ENCODE measurements at regions not wholly inside any gene's neighbourhood (a gene's known extent, or its start where the extent isn't known, plus 50 kb on each side); places are given as distances from the start of the nearest gene placed in this dataset.

DNA sequence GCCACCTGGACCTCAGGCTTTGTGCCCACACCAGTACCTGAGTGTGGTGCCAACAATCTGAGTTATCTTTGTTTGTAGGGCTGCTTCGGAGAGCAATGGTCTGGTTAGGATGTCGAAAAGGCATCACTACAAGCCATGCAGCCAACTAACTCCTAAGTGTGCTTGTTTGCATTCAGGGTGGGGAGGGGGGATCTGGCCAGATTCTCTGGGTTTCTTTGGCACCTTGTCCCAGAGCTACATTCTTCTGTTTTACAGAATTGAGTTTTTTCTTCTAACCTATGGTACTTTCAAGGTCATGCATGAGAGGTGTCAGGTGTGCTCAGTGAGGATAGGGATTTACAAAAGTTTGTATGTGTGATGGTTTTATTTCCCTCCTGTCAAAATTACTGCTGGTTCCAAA is 391.4 kb upstream of the RARB start:
- no TSS peak for BruUV-seq (replicated peaks)

DNA sequence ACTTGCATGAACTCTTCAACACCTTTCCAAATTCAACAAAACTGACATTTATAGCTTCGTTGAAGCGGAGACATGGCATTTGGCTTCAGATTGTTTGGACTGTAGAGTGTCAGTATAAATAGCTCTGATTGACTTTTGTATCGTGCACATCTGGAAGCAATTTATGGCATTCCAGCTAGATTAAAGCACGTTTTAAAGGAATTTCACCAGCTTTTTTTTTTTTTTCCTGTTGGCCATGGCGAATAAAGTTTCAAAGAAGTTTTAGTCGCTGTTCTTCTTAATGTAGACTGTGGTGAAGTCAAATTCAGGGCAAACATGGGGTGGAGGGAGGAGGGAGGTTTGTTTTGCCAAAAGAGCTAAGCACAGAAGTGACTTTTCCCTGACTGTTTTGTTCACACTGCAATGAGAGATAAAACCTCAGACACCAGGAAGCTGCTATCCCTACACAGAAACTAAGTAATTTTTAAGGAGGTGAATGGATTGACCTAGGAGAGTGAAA is 391.0 kb upstream of the RARB start:
- Histone ChIP-seq H2AFZ (ENCODE audit: low read depth, low read length) (no peak overlapping the region), H3K4me3 (no peak overlapping the region), H3K27me3 (ENCODE audit: control insufficient read depth in 2 of 2, insufficient read depth in 2 of 2, low read length in 2 of 2) (no peaks in the 10 kb centered on the region), H3K9me3 (replicated peaks; ENCODE audit: control insufficient read depth, insufficient read depth, low read depth, low read length) (peaks cover 4% of the 10 kb centered on the region; the same call in 1 of the 2 replicates), H3K4me1 (replicated peaks in 1 of 2; ENCODE audit: control insufficient read depth in 2 of 2, insufficient read depth in 2 of 2, low read length in 2 of 2) (no peaks in the 10 kb centered on the region), H3K9ac (ENCODE audit: insufficient read depth in 1 of 2, low read depth in 2 of 2, low read length in 2 of 2) (no peak overlapping the region), H3K4me2 (ENCODE audit: insufficient read depth, low read length) (no peak overlapping the region), H3K79me2 (ENCODE audit: control insufficient read depth, insufficient read depth, low read length) (no peaks in the 10 kb centered on the region), H4K20me1 (replicated peaks; ENCODE audit: control insufficient read depth, insufficient read depth, low read length) (no peaks in the 10 kb centered on the region), H3K36me3 (ENCODE audit: control insufficient read depth, insufficient read depth, low read length) (no peaks in the 10 kb centered on the region), H3K27ac (ENCODE audit: extremely low read depth, low read depth, low read length) (no peak overlapping the region), H3K9me1 (ENCODE audit: control insufficient read depth, insufficient read depth, low read length) (no peaks in the 10 kb centered on the region)
- in situ Hi-C loops (cut with MboI) (no loop called here), intact Hi-C loops (cut with micrococcal nuclease) (no loop called here)
- no TSS peak for BruUV-seq (replicated peaks)
- ATAC-seq (no peak), FAIRE-seq (no peak), DNase-seq (ENCODE audit: extremely low read depth in 1 of 4, low spot score in 3 of 4) (no peak)
- WGBS (ENCODE audit: insufficient coverage, low coverage, missing lambda C conversion rate): 0% methylated on average over 6 of the region's 6 CpGs
- ChIA-PET POLR2A (no interaction called here), CTCF (ENCODE audit: low intra/inter-chr PET ratio) (no interaction called here)
- TF ChIP-seq, protein P1, sequence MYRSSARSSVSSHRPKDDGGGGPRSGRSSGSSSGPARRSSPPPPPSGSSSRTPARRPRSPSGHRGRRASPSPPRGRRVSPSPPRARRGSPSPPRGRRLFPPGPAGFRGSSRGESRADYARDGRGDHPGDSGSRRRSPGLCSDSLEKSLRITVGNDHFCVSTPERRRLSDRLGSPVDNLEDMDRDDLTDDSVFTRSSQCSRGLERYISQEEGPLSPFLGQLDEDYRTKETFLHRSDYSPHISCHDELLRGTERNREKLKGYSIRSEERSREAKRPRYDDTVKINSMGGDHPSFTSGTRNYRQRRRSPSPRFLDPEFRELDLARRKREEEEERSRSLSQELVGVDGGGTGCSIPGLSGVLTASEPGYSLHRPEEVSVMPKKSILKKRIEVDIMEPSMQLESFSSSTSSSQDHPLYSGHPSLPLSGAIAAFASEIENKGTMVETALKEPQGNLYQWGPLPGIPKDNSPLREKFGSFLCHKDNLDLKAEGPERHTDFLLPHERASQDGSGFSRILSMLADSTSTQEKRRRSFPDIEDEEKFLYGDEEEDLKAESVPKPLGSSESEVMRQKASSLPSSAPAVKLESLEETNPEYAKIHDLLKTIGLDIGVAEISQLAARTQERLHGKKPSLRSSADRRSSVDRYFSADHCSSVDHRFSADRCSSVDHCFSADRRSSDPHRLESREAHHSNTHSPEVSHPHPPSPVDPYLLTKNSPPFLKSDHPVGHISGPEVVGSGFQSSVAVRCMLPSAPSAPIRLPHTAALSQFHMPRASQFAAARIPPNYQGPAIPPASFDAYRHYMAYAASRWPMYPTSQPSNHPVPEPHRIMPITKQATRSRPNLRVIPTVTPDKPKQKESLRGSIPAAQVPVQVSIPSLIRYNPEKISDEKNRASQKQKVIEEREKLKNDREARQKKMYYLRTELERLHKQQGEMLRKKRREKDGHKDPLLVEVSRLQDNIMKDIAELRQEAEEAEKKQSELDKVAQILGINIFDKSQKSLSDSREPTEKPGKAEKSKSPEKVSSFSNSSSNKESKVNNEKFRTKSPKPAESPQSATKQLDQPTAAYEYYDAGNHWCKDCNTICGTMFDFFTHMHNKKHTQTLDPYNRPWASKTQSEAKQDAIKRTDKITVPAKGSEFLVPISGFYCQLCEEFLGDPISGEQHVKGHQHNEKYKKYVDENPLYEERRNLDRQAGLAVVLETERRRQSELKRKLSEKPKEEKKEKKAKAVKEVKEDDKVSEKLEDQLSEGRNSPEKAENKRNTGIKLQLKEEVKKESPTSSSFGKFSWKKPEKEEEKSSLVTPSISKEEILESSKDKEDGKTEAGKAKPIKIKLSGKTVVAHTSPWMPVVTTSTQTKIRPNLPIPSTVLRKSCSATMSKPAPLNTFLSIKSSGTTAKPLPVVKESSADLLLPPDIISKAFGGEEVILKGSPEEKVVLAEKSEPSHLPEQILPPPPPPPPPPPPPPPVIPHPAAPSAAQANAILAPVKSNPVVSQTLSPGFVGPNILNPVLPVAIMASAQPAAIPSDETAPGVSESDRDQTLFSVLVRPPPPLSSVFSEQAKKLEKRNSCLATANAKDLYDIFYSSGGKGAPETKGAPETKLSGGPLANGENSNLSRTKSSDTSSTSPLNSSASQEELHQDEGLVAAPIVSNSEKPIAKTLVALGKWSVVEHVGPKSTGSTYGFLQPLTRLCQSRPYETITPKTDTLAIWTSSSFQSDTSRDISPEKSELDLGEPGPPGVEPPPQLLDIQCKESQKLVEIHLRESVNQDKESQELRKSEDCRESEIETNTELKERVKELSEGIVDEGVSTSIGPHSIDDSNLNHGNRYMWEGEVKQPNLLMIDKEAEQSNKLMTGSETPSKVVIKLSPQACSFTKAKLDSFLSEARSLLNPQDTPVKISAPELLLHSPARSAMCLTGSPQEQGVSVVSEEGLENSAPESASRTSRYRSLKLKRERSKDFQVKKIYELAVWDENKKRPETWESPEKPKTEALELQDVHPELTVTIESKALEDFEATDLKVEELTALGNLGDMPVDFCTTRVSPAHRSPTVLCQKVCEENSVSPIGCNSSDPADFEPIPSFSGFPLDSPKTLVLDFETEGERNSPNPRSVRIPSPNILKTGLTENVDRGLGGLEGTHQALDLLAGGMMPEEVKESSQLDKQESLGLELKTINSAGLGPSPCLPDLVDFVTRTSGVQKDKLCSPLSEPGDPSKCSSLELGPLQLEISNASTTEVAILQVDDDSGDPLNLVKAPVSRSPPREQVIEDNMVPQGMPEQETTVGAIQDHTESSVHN (IDR thresholded peaks at IDR 0.05; ENCODE audit: borderline replicate concordance in 1 of 2, low read depth in 1 of 2): no peak
- TF ChIP-seq, protein P2, sequence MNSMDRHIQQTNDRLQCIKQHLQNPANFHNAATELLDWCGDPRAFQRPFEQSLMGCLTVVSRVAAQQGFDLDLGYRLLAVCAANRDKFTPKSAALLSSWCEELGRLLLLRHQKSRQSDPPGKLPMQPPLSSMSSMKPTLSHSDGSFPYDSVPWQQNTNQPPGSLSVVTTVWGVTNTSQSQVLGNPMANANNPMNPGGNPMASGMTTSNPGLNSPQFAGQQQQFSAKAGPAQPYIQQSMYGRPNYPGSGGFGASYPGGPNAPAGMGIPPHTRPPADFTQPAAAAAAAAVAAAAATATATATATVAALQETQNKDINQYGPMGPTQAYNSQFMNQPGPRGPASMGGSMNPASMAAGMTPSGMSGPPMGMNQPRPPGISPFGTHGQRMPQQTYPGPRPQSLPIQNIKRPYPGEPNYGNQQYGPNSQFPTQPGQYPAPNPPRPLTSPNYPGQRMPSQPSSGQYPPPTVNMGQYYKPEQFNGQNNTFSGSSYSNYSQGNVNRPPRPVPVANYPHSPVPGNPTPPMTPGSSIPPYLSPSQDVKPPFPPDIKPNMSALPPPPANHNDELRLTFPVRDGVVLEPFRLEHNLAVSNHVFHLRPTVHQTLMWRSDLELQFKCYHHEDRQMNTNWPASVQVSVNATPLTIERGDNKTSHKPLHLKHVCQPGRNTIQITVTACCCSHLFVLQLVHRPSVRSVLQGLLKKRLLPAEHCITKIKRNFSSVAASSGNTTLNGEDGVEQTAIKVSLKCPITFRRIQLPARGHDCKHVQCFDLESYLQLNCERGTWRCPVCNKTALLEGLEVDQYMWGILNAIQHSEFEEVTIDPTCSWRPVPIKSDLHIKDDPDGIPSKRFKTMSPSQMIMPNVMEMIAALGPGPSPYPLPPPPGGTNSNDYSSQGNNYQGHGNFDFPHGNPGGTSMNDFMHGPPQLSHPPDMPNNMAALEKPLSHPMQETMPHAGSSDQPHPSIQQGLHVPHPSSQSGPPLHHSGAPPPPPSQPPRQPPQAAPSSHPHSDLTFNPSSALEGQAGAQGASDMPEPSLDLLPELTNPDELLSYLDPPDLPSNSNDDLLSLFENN (IDR thresholded peaks at IDR 0.05; ENCODE audit: low read depth in 2 of 2, low read length in 2 of 2): no peak

More for the DNA sequence above, 391.4 kb upstream of the RARB start:
- intact Hi-C loops (cut with micrococcal nuclease): no loop called here
- H3K36me3 ChIP-seq (ENCODE audit: control insufficient read depth, insufficient read depth, low read length): no peaks in the 10 kb centered on the region
- H3K79me2 ChIP-seq (ENCODE audit: control insufficient read depth, insufficient read depth, low read length): no peaks in the 10 kb centered on the region
- ATAC-seq (no peak), FAIRE-seq (no peak), DNase-seq (ENCODE audit: extremely low read depth in 1 of 4, low spot score in 3 of 4) (no peak)
- no peaks in the 10 kb centered on the region for H4K20me1 ChIP-seq (replicated peaks; ENCODE audit: control insufficient read depth, insufficient read depth, low read length)
- H3K4me1 ChIP-seq (replicated peaks in 1 of 2; ENCODE audit: control insufficient read depth in 2 of 2, insufficient read depth in 2 of 2, low read length in 2 of 2): no peaks in the 10 kb centered on the region
- 3% methylated on average over 2 of the region's 2 CpGs for WGBS (ENCODE audit: insufficient coverage, low coverage, missing lambda C conversion rate)
- CTCF ChIA-PET (ENCODE audit: low intra/inter-chr PET ratio): no interaction called here
- H3K27me3 ChIP-seq (ENCODE audit: control insufficient read depth in 2 of 2, insufficient read depth in 2 of 2, low read length in 2 of 2): no peaks in the 10 kb centered on the region
- no peak overlapping the region for H3K9ac ChIP-seq (ENCODE audit: insufficient read depth in 1 of 2, low read depth in 2 of 2, low read length in 2 of 2)
- POLR2A ChIA-PET: no interaction called here
- H2AFZ ChIP-seq (ENCODE audit: low read depth, low read length): no peak overlapping the region
- H3K9me1 ChIP-seq (ENCODE audit: control insufficient read depth, insufficient read depth, low read length): no peaks in the 10 kb centered on the region
- TF ChIP-seq YY1 (IDR thresholded peaks at IDR 0.05; ENCODE audit: borderline replicate concordance in 1 of 3, control insufficient read depth in 1 of 3, extremely low read depth in 1 of 3, insufficient read depth in 3 of 3, insufficient read length in 1 of 3, insufficient replicate concordance in 2 of 3, low read depth in 1 of 3, low read length in 2 of 3): no peak
- peaks cover 4% of the 10 kb centered on the region; the same call in 1 of the 2 replicates for H3K9me3 ChIP-seq (replicated peaks; ENCODE audit: control insufficient read depth, insufficient read depth, low read depth, low read length)
- no peak overlapping the region for H3K4me3 ChIP-seq
- H3K4me2 ChIP-seq (ENCODE audit: insufficient read depth, low read length): no peak overlapping the region
- no peak overlapping the region for H3K27ac ChIP-seq (ENCODE audit: extremely low read depth, low read depth, low read length)
- in situ Hi-C loops (cut with MboI): no loop called here

Measured in K562 (cell line).